ENCODE measurements at regions not wholly inside any gene's neighbourhood (a gene's known extent, or its start where the extent isn't known, plus 50 kb on each side); places are given as distances from the start of the nearest gene placed in this dataset.

DNA sequence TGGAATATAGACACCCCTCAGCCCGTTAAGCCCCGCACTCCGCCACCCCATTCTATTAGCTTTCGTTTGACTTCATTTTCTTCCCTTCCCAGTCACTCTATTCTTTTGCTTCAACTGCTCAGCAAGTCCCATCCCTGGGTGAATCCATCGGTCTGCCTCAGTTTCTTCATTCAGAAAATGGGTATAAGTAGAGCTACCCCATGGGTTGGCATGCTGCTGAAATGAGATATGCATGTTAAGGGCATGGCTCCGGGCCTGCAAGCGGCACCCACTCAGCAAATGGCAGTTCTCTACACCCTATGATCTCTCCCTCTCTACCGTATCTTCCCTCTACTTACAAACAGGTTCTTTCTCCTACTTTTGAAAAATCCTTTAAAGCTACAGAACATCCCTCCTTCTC, 87.8 kb upstream of the IRF2BP2 start:
- TF ChIP-seq, protein P1, sequence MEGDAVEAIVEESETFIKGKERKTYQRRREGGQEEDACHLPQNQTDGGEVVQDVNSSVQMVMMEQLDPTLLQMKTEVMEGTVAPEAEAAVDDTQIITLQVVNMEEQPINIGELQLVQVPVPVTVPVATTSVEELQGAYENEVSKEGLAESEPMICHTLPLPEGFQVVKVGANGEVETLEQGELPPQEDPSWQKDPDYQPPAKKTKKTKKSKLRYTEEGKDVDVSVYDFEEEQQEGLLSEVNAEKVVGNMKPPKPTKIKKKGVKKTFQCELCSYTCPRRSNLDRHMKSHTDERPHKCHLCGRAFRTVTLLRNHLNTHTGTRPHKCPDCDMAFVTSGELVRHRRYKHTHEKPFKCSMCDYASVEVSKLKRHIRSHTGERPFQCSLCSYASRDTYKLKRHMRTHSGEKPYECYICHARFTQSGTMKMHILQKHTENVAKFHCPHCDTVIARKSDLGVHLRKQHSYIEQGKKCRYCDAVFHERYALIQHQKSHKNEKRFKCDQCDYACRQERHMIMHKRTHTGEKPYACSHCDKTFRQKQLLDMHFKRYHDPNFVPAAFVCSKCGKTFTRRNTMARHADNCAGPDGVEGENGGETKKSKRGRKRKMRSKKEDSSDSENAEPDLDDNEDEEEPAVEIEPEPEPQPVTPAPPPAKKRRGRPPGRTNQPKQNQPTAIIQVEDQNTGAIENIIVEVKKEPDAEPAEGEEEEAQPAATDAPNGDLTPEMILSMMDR (conservative IDR thresholded peaks at IDR 0.05; ENCODE audit: low read depth, low read length), result no peak
- no peak for TF ChIP-seq EZH2 (IDR thresholded peaks at IDR 0.05; ENCODE audit: borderline replicate concordance, low read depth, low read length, poor library complexity, severe bottlenecking)
